Right lobe of liver (tissue), 6 donors: ENCODE measurements at regions not wholly inside any gene's neighbourhood (a gene's known extent, or its start where the extent isn't known, plus 50 kb on each side); places are given as distances from the start of the nearest gene placed in this dataset.
"Not testable (repeated sequence)": the region's sequence is repeated elsewhere in the genome, so short reads cannot be mapped to it uniquely, and the experiment has no call there.

ENCODE experiments used
- ATAC-seq, 4 donors: fragments of 200-7000 bp; cut with Tn5 transposase; one replicate each; pipeline ENCODE4 v1.9.1; 2020; ENCODE audit warnings: mild to moderate bottlenecking in 4 of 4, moderate library complexity in 4 of 4
- DNase-seq, 3 donors: peaks; one replicate each; pipeline ENCODE4 v3.0.0-alpha.2; 2020
- H3K27ac ChIP-seq, 3 donors: fragments of 200-600 bp; one replicate each; pipeline ENCODE4 v1.8.0; 2022
- H3K27me3 ChIP-seq, 2 donors: fragments of 200-600 bp; one replicate each; pipeline ENCODE4 v1.8.0; 2022
- H3K36me3 ChIP-seq, 4 donors: fragments of 200-600 bp; sonication (generic) in 1 of 4; one replicate each; pipeline versions ENCODE4 v1.5.1 to v1.8.0; 2017 to 2022; ENCODE audit warnings: control low read depth in 1 of 4
- H3K4me1 ChIP-seq, 4 donors: fragments of 200-600 bp; sonication (generic) in 1 of 4; one replicate each; pipeline versions ENCODE4 v1.5.1 to v1.8.0; 2017 to 2022; ENCODE audit warnings: control low read depth in 1 of 4
- H3K4me3 ChIP-seq, 3 donors: fragments of 200-600 bp; one replicate each; pipeline ENCODE4 v1.8.0; 2022
- H3K9me3 ChIP-seq, 4 donors: fragments of 200-600 bp; sonication (generic) in 1 of 4; one replicate each; pipeline versions ENCODE4 v1.5.1 to v1.8.0; 2017 to 2022; ENCODE audit warnings: control low read depth in 1 of 4
- POLR2A ChIP-seq: fragments of 450-650 bp; IDR thresholded peaks from one replicate; pipeline ENCODE4 v1.6.1; 2017; ENCODE audit warnings: antibody characterized with exemption, mild to moderate bottlenecking
- WGBS: methylation state at CpG from one replicate; pipeline ENCODE4 v1.1.6; 2018; ENCODE audit warnings: low coverage, low lambda C conversion rate; ENCODE audit not compliant: insufficient coverage; ENCODE audit errors: missing lambda C conversion rate; 5-methylcytosine and 5-hydroxymethylcytosine counted together
- intact Hi-C, 2 donors: fragments of 100-400 bp; cut with DNase I; formaldehyde crosslinking; loops; one replicate each; pipeline versions ENCODE4 v1.11.2 to v1.14.1; 2022
- TF ChIP-seq, protein P1 (sequence below), 4 donors: fragments of 200-600 bp in 3 of 4; fragments of 450-650 bp in 1 of 4; IDR thresholded peaks; one replicate each; pipeline versions ENCODE4 v1.5.1 to v1.8.0; 2016 to 2022; ENCODE audit warnings: antibody characterized with exemption in 4 of 4, mild to moderate bottlenecking in 2 of 4
- donor health status: DM: no; HTN: yes; CAD: no.
- donor health status: DM: no; HTN: no; CAD: no.
- donor health status: DM: no; HTN: no; CAD: no.
- donor health status: DM: no; HTN: yes; CAD: no.
- donor health status: DM: no; HTN: yes; CAD: no.

DNA sequence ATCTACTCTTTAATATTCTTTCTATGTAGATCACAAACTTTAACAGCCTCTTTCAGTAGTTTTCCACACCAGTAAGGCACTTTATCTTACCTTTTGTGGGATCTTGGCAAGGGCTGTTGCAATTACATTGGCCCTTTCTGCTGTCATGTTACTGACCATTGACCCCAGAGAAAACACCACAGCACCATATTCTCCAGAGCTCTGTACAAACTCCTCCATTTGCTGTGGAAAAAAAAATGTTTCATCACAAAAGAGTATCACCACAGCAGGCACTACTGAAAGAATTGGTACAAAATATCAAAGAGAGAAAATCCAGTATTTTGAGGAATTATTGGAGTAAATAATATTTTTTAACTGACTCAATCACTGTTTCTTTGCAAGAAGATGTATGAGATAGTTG is 62.3 kb upstream of the UGT2A3 start:
- ATAC-seq, intact Hi-C loops, H3K9me3 ChIP-seq, H3K27me3 ChIP-seq, H3K4me1 ChIP-seq, H3K4me3 ChIP-seq, DNase-seq: not testable (repeated sequence)
- Histone ChIP-seq H3K27ac (peak overlapping the region in 1 of 3 donors; percentile 12), H3K36me3 (peaks cover 0 to 11% (median 0%) of the 10 kb centered on the region in 4 donors)

DNA sequence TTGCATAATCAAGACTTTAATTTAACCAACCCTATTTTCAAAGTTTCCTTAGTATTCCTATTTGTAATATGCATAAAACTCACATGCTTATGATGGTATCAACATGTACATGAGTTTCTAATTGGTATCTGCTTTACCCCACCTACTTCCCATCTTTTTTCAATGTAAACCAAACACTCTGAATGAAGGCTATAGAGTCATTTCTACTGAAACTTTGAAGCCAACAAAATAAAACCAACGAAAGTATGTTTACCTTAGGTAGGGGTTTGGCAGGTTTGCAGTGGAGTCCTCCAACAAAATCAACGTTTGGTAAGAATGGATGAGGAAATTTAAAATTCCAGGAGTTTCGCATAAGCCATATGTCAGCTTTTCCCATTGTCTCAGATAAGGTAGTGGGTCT is 66.4 kb upstream of the UGT2A3 start:
- DNase-seq, H3K9me3 ChIP-seq, H3K27me3 ChIP-seq, intact Hi-C loops, H3K36me3 ChIP-seq: not testable (repeated sequence)
- WGBS, result 23% methylated on average over 3 of the region's 3 CpGs
- ATAC-seq, result peak in 1 of 4 donors; percentile 30
- Histone ChIP-seq H3K27ac (peak overlapping the region in 2 of 3 donors; percentile 30 to 69), H3K4me1 (peaks cover 0 to 25% (median 7%) of the 10 kb centered on the region in 4 donors), H3K4me3 (peak overlapping the region; percentile 16 to 43 (median 28))

DNA sequence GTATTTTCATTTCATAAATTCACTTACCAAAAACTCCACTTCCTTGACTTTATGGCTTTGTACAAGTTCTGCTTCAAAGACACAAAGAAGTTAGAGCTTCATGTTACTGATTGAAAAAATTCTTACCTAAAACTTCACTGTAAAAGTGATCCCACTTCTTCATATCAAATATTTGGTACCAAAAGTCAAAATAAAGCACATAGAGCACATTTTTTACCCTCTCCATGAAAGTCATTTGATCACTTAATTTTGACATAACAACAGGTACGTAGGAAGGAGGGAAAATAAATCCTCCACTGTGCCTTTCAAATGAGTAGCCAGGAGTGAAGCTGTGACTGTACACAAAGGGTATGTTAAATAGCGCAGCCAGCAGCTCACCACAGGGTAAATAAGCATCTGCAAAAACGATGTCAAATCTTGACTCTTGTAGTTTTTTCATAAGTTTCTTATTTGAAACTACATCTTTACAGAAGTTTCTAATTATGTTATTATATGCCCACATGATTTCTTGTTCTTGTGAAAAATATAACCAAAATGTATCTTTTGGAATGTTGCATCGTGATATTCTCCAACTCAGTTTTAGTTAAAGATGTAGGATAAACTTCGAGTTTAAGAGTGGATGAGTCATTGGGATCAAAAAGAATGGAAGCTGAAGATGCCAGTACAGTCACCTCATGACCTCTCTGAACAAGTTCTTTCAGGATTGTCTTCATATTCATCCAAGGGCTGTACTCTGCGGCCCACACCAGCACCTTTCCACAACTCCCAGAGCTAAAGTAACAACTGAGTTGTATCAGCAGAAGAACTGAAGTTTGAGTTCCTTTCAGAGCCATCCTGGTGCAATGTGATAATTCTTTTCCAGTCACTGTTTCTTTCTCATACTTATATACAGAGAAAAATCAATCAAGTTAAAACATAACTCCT is 68.2 kb upstream of the UGT2A3 start:
- H3K4me3 ChIP-seq, result peak overlapping the region in 2 of 3 donors; percentile 28 to 43
- H3K36me3 ChIP-seq, DNase-seq, intact Hi-C loops, H3K9me3 ChIP-seq, H3K27me3 ChIP-seq: not testable (repeated sequence)
- H3K27ac ChIP-seq, result peak overlapping the region; percentile 6 to 69 (median 30)
- 25% methylated on average over 6 of the region's 6 CpGs for WGBS
- peak; percentile 45 to 64 (median 54) for ATAC-seq
- peaks cover 0 to 32% (median 7%) of the 10 kb centered on the region in 4 donors for H3K4me1 ChIP-seq

DNA sequence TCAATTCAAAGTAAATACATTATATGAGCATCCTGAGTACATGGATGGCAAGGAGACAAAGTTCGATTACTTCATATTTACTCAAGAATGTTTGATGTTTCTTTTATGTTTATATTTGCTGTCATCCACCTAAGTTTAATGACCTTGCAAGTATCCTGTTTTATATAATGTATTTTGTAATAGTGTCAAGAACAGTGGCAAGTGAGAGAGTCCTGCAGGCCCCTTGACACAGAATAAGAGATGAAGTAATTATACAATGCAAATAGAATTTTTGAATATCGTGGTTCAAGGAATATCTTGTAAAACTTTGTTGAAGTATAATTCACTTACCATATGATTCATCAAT is 68.8 kb upstream of the UGT2A3 start:
- 16% methylated on average over 2 of the region's 2 CpGs for WGBS
- Histone ChIP-seq H3K27ac (peak overlapping the region in 1 of 3 donors; percentile 69), H3K4me1 (peaks cover 0 to 33% (median 7%) of the 10 kb centered on the region in 4 donors)
- peak; percentile 36 to 77 (median 53) for ATAC-seq
- H3K9me3 ChIP-seq, H3K27me3 ChIP-seq, H3K4me3 ChIP-seq, intact Hi-C loops, H3K36me3 ChIP-seq, DNase-seq: not testable (repeated sequence)

DNA sequence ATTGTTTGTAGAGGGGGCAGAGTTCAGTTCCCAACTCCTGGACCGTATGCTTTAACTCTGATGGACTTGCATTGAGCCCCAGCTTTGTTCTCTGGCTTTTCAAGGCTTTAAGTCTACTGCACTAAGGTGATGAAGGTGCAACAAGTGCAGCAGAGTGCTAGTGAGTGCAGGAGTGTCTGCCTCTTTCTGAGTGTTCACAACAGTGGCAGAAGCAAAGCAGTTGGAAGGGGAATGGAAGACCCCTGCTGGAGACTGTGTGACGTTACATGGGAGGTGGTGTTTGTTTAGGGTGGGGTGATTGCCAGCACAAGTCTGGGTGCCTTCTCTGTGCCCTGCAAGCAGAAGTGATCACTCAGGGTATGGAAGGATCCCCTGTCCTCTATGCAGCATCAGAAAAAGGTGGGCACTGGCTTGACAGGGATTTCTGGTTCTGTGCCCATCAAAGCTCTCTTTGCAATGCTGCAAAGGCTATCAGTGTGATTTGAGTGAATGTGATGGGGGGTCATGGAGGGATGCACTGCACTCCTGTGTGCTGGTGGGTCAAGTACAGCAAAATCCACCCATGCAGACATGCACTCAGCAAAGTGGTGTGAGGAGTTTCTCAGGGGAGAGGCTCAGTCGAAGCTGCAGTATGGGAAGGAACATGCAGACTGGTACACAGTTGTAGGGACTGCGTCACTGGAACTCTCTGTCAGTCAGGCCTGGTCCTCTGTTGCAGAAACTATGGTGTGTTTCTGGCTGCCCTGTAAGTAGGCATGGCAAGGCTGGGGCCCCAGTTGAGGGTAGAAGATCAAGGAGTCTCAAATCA is 70.9 kb upstream of the UGT2B7 start:
- DNase-seq, result no peak
- ATAC-seq, result peak; percentile 61 to 78 (median 72)
- WGBS, result 38% methylated on average over 3 of the region's 4 CpGs
- no peaks in the 10 kb centered on the region for H3K36me3 ChIP-seq
- no peaks in the 10 kb centered on the region for H3K9me3 ChIP-seq
- H3K27me3 ChIP-seq, result no peaks in the 10 kb centered on the region
- no peak overlapping the region for H3K27ac ChIP-seq
- peaks cover 0 to 39% (median 7%) of the 10 kb centered on the region in 4 donors for H3K4me1 ChIP-seq
- no peak overlapping the region for H3K4me3 ChIP-seq
- no peak for TF ChIP-seq POLR2A
- TF ChIP-seq, protein P1, sequence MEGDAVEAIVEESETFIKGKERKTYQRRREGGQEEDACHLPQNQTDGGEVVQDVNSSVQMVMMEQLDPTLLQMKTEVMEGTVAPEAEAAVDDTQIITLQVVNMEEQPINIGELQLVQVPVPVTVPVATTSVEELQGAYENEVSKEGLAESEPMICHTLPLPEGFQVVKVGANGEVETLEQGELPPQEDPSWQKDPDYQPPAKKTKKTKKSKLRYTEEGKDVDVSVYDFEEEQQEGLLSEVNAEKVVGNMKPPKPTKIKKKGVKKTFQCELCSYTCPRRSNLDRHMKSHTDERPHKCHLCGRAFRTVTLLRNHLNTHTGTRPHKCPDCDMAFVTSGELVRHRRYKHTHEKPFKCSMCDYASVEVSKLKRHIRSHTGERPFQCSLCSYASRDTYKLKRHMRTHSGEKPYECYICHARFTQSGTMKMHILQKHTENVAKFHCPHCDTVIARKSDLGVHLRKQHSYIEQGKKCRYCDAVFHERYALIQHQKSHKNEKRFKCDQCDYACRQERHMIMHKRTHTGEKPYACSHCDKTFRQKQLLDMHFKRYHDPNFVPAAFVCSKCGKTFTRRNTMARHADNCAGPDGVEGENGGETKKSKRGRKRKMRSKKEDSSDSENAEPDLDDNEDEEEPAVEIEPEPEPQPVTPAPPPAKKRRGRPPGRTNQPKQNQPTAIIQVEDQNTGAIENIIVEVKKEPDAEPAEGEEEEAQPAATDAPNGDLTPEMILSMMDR (IDR thresholded peaks at IDR 0.05), result peak; percentile 13 to 37 (median 22)
- intact Hi-C loops, result no loop called here

DNA sequence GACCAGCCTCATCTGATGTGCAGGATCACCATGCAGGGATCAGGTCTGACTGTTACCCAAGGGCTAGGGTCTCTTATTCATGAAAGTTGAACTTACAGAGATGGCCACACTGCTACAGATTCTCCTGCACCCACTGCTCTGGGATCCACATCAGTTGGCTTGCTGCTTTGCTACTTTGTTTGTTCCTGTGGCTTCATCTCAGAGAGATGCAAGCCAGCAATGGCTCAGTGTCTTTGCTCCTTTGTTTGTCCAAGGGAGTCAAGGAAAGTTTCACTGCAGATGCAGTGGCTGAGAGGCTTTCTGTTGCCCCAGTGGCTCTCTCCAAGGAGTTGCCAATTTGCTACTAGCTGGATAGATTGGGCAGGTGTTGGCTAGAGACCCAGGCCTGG is 70.3 kb upstream of the UGT2B7 start:
- DNase-seq, result no peak
- H3K36me3 ChIP-seq, result no peaks in the 10 kb centered on the region
- H3K27ac ChIP-seq, result no peak overlapping the region
- no peak for TF ChIP-seq POLR2A
- TF ChIP-seq, protein P1 (IDR thresholded peaks at IDR 0.05), result no peak
- intact Hi-C loops, result no loop called here
- H3K27me3 ChIP-seq, result no peaks in the 10 kb centered on the region
- ATAC-seq, result peak; percentile 11 to 75 (median 26)
- H3K4me1 ChIP-seq, result peaks cover 0 to 34% (median 5%) of the 10 kb centered on the region in 4 donors
- no peaks in the 10 kb centered on the region for H3K9me3 ChIP-seq
- no peak overlapping the region for H3K4me3 ChIP-seq
